ENCODE measurements at regions not wholly inside any gene's neighbourhood (a gene's known extent, or its start where the extent isn't known, plus 50 kb on each side); places are given as distances from the start of the nearest gene placed in this dataset.

DNA sequence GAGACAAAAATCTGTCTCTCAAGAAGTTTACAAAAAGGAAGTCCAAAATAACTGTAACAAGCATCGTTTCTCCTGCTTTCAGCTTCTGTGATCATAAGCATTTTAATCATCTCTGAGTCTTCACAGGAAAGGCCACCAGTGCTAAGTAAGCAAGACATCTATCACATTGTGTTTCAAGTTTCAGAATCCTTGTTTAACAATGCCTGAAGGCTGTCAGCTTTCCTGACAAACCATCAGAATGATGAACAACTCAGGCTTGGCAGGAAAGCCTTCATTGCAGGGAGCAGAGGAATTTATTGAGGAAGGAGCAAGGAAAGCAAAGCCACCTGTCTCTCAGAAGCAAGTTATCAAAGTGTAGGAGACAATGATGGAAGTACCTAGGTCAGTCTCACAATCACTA is 143.5 kb upstream of the DAPK1 start:
- no peak for TF ChIP-seq POLR2A (IDR thresholded peaks at IDR 0.05)
- TF ChIP-seq, protein P1, sequence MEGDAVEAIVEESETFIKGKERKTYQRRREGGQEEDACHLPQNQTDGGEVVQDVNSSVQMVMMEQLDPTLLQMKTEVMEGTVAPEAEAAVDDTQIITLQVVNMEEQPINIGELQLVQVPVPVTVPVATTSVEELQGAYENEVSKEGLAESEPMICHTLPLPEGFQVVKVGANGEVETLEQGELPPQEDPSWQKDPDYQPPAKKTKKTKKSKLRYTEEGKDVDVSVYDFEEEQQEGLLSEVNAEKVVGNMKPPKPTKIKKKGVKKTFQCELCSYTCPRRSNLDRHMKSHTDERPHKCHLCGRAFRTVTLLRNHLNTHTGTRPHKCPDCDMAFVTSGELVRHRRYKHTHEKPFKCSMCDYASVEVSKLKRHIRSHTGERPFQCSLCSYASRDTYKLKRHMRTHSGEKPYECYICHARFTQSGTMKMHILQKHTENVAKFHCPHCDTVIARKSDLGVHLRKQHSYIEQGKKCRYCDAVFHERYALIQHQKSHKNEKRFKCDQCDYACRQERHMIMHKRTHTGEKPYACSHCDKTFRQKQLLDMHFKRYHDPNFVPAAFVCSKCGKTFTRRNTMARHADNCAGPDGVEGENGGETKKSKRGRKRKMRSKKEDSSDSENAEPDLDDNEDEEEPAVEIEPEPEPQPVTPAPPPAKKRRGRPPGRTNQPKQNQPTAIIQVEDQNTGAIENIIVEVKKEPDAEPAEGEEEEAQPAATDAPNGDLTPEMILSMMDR (IDR thresholded peaks at IDR 0.05) = no peak
- no peak for TF ChIP-seq EP300 (IDR thresholded peaks at IDR 0.05)
- no peak for TF ChIP-seq POLR2AphosphoS5 (IDR thresholded peaks at IDR 0.05)
- 48% methylated on average over 1 of the region's 1 CpG for WGBS
- Histone ChIP-seq H3K27ac (no peak overlapping the region), H3K4me1 (no peaks in the 10 kb centered on the region), H3K4me3 (no peak overlapping the region), H3K9me3 (no peaks in the 10 kb centered on the region), H3K36me3 (no peaks in the 10 kb centered on the region), H3K27me3 (no peaks in the 10 kb centered on the region)
- no peak for DNase-seq (ENCODE audit: low spot score in 2 of 2)

DNA sequence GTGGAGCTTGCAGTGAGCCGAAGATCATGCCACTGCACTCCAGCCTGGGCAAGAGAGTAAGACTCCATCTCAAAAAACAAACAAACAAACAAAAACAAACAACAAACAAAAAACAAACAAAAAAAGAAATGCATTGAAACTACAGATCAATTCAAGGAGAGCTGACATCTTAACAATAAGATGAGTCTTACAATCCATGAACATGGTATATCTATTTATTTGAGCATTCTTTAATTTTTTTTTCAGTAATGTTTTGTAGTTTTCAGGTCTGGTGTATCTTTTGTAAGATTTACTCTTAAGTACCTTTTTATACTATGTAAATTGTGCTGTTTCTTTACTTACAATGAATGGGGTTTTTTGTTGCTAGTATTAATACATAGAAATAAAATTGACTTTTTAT is 140.1 kb upstream of the DAPK1 start:
- no peak for DNase-seq (ENCODE audit: low spot score in 2 of 2)
- Histone ChIP-seq H3K27me3 (peaks cover 5% of the 10 kb centered on the region), H3K4me1 (no peaks in the 10 kb centered on the region), H3K9me3 (no peaks in the 10 kb centered on the region), H3K36me3 (no peaks in the 10 kb centered on the region), H3K4me3 (no peak overlapping the region), H3K27ac (no peak overlapping the region)
- TF ChIP-seq POLR2AphosphoS5 (IDR thresholded peaks at IDR 0.05) (no peak), EP300 (IDR thresholded peaks at IDR 0.05) (no peak), POLR2A (IDR thresholded peaks at IDR 0.05) (no peak)
- TF ChIP-seq, protein P1 (IDR thresholded peaks at IDR 0.05) = no peak
- WGBS = 88% methylated on average over 1 of the region's 1 CpG

DNA sequence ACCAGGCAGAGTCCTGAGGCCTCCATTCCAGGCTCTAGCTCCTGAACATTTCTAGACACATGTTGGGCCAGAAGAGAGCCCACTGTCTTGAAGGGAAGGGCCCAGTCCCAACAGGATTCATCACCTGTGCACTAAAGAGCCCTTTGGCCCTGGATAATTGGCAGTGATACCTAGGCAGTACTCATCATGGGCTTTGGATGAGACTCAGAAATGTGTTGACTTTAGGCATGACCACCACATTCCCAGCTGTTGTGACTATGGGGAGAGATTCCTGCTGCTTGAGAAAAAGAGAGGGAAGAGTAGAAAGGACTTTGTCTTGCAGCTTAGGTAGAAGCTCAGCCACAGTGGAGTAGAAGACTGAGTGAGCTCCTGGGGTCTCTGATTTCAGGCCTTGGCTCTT is 138.4 kb upstream of the DAPK1 start:
- H3K27ac ChIP-seq = no peak overlapping the region
- H3K27me3 ChIP-seq = peaks cover 5% of the 10 kb centered on the region
- no peak overlapping the region for H3K4me3 ChIP-seq
- DNase-seq (ENCODE audit: low spot score in 2 of 2) = no peak
- no peaks in the 10 kb centered on the region for H3K9me3 ChIP-seq
- H3K4me1 ChIP-seq = no peaks in the 10 kb centered on the region
- TF ChIP-seq EP300 (IDR thresholded peaks at IDR 0.05) (no peak), POLR2AphosphoS5 (IDR thresholded peaks at IDR 0.05) (no peak), POLR2A (IDR thresholded peaks at IDR 0.05) (no peak)
- TF ChIP-seq, protein P1 (IDR thresholded peaks at IDR 0.05) = no peak
- H3K36me3 ChIP-seq = no peaks in the 10 kb centered on the region

DNA sequence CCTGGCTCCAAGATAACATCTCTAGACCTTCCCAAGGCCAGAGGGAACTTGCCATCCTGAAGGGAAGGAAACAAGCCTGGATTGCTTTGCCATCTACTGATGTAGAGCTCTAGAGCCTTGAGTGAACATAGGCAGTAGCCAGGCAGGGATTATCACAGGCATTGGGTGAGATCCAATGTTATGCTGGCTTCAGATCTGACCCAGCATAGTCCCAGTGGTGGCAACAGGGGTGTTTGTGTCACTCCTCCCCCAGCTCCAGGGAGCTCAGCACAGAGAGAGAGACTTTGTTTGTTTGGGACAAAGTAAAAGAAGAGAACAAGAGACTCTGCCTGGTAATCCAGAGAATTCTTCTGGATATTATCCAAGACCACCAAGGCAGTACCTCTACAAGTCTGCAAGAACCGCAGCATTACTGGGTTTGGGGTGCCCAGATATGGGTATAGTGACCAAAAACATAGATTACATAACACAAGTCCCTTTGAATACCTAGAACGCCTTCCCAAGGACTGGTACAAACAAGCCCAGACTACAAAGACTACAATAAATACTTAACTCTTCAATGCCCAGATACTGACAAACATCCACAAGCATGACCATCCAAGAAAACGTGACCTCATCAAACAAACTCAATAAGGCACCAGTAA is 137.6 kb upstream of the DAPK1 start:
- H3K27me3 ChIP-seq = peaks cover 5% of the 10 kb centered on the region
- H3K9me3 ChIP-seq = peaks cover 3% of the 10 kb centered on the region
- TF ChIP-seq EP300 (IDR thresholded peaks at IDR 0.05) (no peak), POLR2AphosphoS5 (IDR thresholded peaks at IDR 0.05) (no peak), POLR2A (IDR thresholded peaks at IDR 0.05) (no peak)
- TF ChIP-seq, protein P1 (IDR thresholded peaks at IDR 0.05) = no peak
- WGBS = 43% methylated on average over 3 of the region's 3 CpGs
- H3K4me1 ChIP-seq = no peaks in the 10 kb centered on the region
- no peak overlapping the region for H3K27ac ChIP-seq
- no peak for DNase-seq (ENCODE audit: low spot score in 2 of 2)
- H3K4me3 ChIP-seq = no peak overlapping the region
- no peaks in the 10 kb centered on the region for H3K36me3 ChIP-seq

DNA sequence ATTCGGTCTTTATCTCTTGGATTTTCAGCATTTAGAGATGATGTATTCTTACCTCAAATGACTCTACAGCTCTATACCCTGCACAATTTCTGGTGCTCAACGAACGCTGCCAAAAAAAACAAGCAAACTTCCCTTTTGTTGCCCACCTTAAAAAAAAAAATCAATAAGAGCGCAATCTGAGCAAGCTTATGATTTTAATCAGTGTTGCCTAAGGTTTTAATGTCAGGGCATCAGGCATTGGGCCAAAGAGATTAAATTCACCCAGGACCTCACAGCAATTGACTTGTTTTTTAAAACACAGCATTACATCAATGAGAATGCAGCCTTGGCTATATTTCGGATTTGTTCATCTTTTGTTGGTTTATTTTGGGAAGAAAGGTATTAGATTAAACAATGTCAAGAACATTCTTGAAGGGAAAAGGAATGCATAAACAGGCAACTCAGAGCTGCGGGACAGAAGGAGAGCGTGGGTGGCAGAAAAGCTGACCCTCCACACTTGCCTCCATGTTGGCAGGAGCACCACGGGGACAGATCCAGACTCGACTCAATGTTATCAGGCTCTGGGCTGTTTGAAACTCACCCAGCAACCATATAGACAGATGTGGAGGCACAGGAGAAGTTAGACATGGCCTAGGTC is 127.5 kb upstream of the DAPK1 start:
- DNase-seq (ENCODE audit: low spot score in 2 of 2) = no peak
- TF ChIP-seq EP300 (IDR thresholded peaks at IDR 0.05) = no peak
- H3K27ac ChIP-seq = no peak overlapping the region
- H3K9me3 ChIP-seq = no peaks in the 10 kb centered on the region
- H3K4me1 ChIP-seq = peaks cover 7% of the 10 kb centered on the region
- 73% methylated on average over 9 of the region's 9 CpGs for WGBS
- no peaks in the 10 kb centered on the region for H3K36me3 ChIP-seq
- no peak overlapping the region for H3K4me3 ChIP-seq
- H3K27me3 ChIP-seq = no peaks in the 10 kb centered on the region

Measured in suprapubic skin (tissue), 4 donors.